K562 (cell line): ENCODE measurements at regions not wholly inside any gene's neighbourhood (a gene's known extent, or its start where the extent isn't known, plus 50 kb on each side); places are given as distances from the start of the nearest gene placed in this dataset.
A peak's percentile ranks its signal among the peaks of the same experiment; 100 is the strongest.

ENCODE experiments used
- ATAC-seq: fragments of 200-7000 bp; cut with Tn5 transposase; 3 replicates; pipeline ENCODE4 v1.9.1; 2020; ENCODE audit warnings: moderate library complexity
- BruUV-seq: library from RNA; stranded (reverse); fragments of 400-500 nt; replicated peaks from 2 replicates; lab custom pipeline; 2021; lab: Mats Ljungman, UMichigan
- CTCF ChIA-PET: fragments of 300-600 bp; formaldehyde crosslinking; extraction: SDS; loops from one replicate; lab custom pipeline; 2021; ENCODE audit warnings: low intra/inter-chr PET ratio; lab: Yijun Ruan, JAX
- POLR2A ChIA-PET: fragments of 300-600, 350-650 bp; sonication (Branson Sonifier 250); formaldehyde crosslinking; extraction: SDS; loops from one replicate; lab custom pipeline; 2021; ENCODE audit warnings: antibody characterized with exemption, inconsistent platforms; lab: Yijun Ruan, JAX
- DNase-seq, 4 experiments: peaks; one replicate each; pipeline versions ENCODE4 v3.0.0 to v3.0.0-alpha.2; 2011 to 2018; ENCODE audit warnings: low spot score in 3 of 4, mixed read lengths in 3 of 4; ENCODE audit errors: extremely low read depth in 1 of 4
- FAIRE-seq: peaks from 2 replicates; lab custom pipeline; 2011; peaks lifted over from hg19 to GRCh38; lab: Jason Lieb, UNC
- H2AFZ ChIP-seq: 2 replicates; pipeline ENCODE4 v1.6.0; 2011; ENCODE audit warnings: low read depth, low read length, control low read depth, inconsistent platforms
- H3K27ac ChIP-seq: fragments of 200-600 bp; 3 replicates; pipeline ENCODE4 v1.8.0; 2011; ENCODE audit warnings: low read depth, mild to moderate bottlenecking, control low read depth, inconsistent platforms, low read length, moderate library complexity, mixed read lengths; ENCODE audit errors: extremely low read depth
- H3K27me3 ChIP-seq, 2 experiments: fragments of 300-600 bp in 1 of 2; 2 replicates in 1 of 2; 3 replicates in 1 of 2; pipeline versions ENCODE4 v1.6.0 to v1.8.0; 2011; ENCODE audit warnings: inconsistent platforms in 2 of 2, low read length in 2 of 2, mild to moderate bottlenecking in 1 of 2, mixed read lengths in 1 of 2, moderate library complexity in 1 of 2; ENCODE audit not compliant: control insufficient read depth in 2 of 2, insufficient read depth in 2 of 2
- H3K36me3 ChIP-seq: fragments of 300-600 bp; 3 replicates; pipeline ENCODE4 v1.8.0; 2011; ENCODE audit warnings: mild to moderate bottlenecking, low read length, inconsistent platforms; ENCODE audit not compliant: control insufficient read depth, insufficient read depth
- H3K4me1 ChIP-seq, 2 experiments: fragments of 200-600 bp in 1 of 2; replicated peaks in 1 of 2; 2 replicates in 1 of 2; 3 replicates in 1 of 2; pipeline versions ENCODE4 v1.5.1 to v1.8.0; 2011; ENCODE audit warnings: inconsistent platforms in 2 of 2, low read length in 2 of 2, mild to moderate bottlenecking in 1 of 2, mixed read lengths in 1 of 2, moderate library complexity in 1 of 2; ENCODE audit not compliant: control insufficient read depth in 2 of 2, insufficient read depth in 2 of 2
- H3K4me2 ChIP-seq: 2 replicates; pipeline ENCODE4 v1.6.1; 2011; ENCODE audit warnings: low read length, control low read depth, inconsistent platforms, mixed read lengths; ENCODE audit not compliant: insufficient read depth
- H3K4me3 ChIP-seq: fragments of 200-600 bp; sonication (generic), shearing (Covaris generic); 2 replicates; pipeline ENCODE4 v1.5.1; 2016; ENCODE audit warnings: control low read depth, inconsistent platforms
- H3K79me2 ChIP-seq: fragments of 200-600 bp; 3 replicates; pipeline ENCODE4 v1.8.0; 2011; ENCODE audit warnings: low read length, inconsistent platforms; ENCODE audit not compliant: control insufficient read depth, insufficient read depth
- H3K9ac ChIP-seq, 2 experiments: 2 replicates each; pipeline versions ENCODE4 v1.6.0 to v1.6.1; 2011; ENCODE audit warnings: low read depth in 2 of 2, low read length in 2 of 2, control low read depth in 1 of 2, inconsistent platforms in 1 of 2, mild to moderate bottlenecking in 1 of 2, mixed read lengths in 1 of 2; ENCODE audit not compliant: insufficient read depth in 1 of 2
- H3K9me1 ChIP-seq: one replicate; pipeline ENCODE4 v1.6.0; 2011; ENCODE audit warnings: inconsistent platforms, mild to moderate bottlenecking, low read length, moderate library complexity; ENCODE audit not compliant: control insufficient read depth, insufficient read depth
- H3K9me3 ChIP-seq: replicated peaks from 2 replicates; pipeline ENCODE4 v1.5.1; 2011; ENCODE audit warnings: low read depth, low read length, inconsistent platforms; ENCODE audit not compliant: control insufficient read depth, insufficient read depth
- H4K20me1 ChIP-seq: replicated peaks from 2 replicates; pipeline ENCODE4 v1.6.1; 2011; ENCODE audit warnings: low read length, inconsistent platforms, mixed read lengths; ENCODE audit not compliant: control insufficient read depth, insufficient read depth
- CEBPZ ChIP-seq: fragments of 150-350 bp; IDR thresholded peaks from 2 replicates; pipeline ENCODE4 v1.6.1; 2014; ENCODE audit warnings: low read depth, mild to moderate bottlenecking, low read length, borderline replicate concordance
- GTF2E2 ChIP-seq: fragments of 200-800 bp; sonication (Bioruptor generic); IDR thresholded peaks from 2 replicates; pipeline ENCODE4 v1.6.1; 2016; ENCODE audit warnings: missing genetic modification characterization, missing compliant biosample characterization
- SPI1 ChIP-seq: IDR thresholded peaks from 2 replicates; pipeline ENCODE4 v1.6.1; 2011; ENCODE audit warnings: low read depth, low read length, control low read depth, borderline replicate concordance
- XRCC4 ChIP-seq: IDR thresholded peaks from one replicate; pipeline ENCODE4 v1.6.1; 2011; ENCODE audit not compliant: insufficient read depth, insufficient read length; ENCODE audit errors: extremely low read depth
- ZNF239 ChIP-seq: fragments of 250-450 bp; sonication (Bioruptor Pico); IDR thresholded peaks from 2 replicates; pipeline ENCODE4 v1.4.0; 2020; ENCODE audit warnings: mild to moderate bottlenecking
- ZNF766 ChIP-seq: fragments of 200-800 bp; sonication (Bioruptor generic); conservative IDR thresholded peaks from 2 replicates; pipeline ENCODE4 v1.6.1; 2016; ENCODE audit warnings: missing genetic modification characterization, missing compliant biosample characterization
- WGBS: fragments of 100-300 bp; shearing (Covaris generic); methylation state at CpG from one replicate; pipeline ENCODE4 v1.1.6; 2016; ENCODE audit warnings: low coverage, mixed read lengths; ENCODE audit not compliant: insufficient coverage; ENCODE audit errors: missing lambda C conversion rate; 5-methylcytosine and 5-hydroxymethylcytosine counted together
- in situ Hi-C: fragments of 300-500 bp; cut with MboI; formaldehyde crosslinking; loops from 4 replicates; pipeline ENCODE4 v1.15.0; 2018; ENCODE audit warnings: inconsistent platforms, mixed read lengths
- intact Hi-C: fragments of 100-400 bp; cut with micrococcal nuclease; formaldehyde crosslinking; loops from 2 replicates; pipeline ENCODE4 v1.14.2; 2022
- TF ChIP-seq, protein P1 (sequence below): fragments of 250-450 bp; sonication (Bioruptor Pico); IDR thresholded peaks from 2 replicates; pipeline ENCODE4 v1.9.0; 2021; ENCODE audit warnings: mild to moderate bottlenecking, inconsistent platforms

GRCh38 chr3:127464642-127465041 lies 125.9 kb downstream of the TPRA1 start:
- no peak overlapping the region for H3K4me2 ChIP-seq
- H3K9me1 ChIP-seq: no peaks in the 10 kb centered on the region
- H3K9me3 ChIP-seq: no peaks in the 10 kb centered on the region
- no peak for DNase-seq
- H3K9ac ChIP-seq: no peak overlapping the region
- no peaks in the 10 kb centered on the region for H4K20me1 ChIP-seq
- no peaks in the 10 kb centered on the region for H3K36me3 ChIP-seq
- FAIRE-seq: no peak
- POLR2A ChIA-PET: interaction anchor here (0.6 kb wide), 1 partner anchor 968 kb away, joined by 3 read pairs; no protein-coding TSS in a partner anchor
- TF ChIP-seq XRCC4 (no peak), ZNF766 (CRISPR knock-in tag) (no peak), ZNF239 (no peak)
- TF ChIP-seq, all 486 proteins: peak for 0
- 0% methylated on average over 6 of the region's 7 CpGs for WGBS
- Histone ChIP-seq H3K79me2 (no peaks in the 10 kb centered on the region), H3K4me1 (no peaks in the 10 kb centered on the region), H3K4me3 (no peak overlapping the region), H3K27ac (no peak overlapping the region), H3K27me3 (peaks cover 0 to 5% of the 10 kb centered on the region in 2 experiments; a peak in 1 of 5 replicates), H2AFZ (no peak overlapping the region)
- intact Hi-C loops (no loop called here), in situ Hi-C loops (no loop called here)
- no peak for ATAC-seq
- CTCF ChIA-PET: no interaction called here
- no TSS peak for BruUV-seq

- Histone ChIP-seq H4K20me1 (no peaks in the 10 kb centered on the region), H3K79me2 (no peaks in the 10 kb centered on the region), H3K27me3 (peaks cover 0 to 11% of the 10 kb centered on the region in 2 experiments; a peak in 2 of 5 replicates)
- ATAC-seq: no peak
- TF ChIP-seq, protein P1, sequence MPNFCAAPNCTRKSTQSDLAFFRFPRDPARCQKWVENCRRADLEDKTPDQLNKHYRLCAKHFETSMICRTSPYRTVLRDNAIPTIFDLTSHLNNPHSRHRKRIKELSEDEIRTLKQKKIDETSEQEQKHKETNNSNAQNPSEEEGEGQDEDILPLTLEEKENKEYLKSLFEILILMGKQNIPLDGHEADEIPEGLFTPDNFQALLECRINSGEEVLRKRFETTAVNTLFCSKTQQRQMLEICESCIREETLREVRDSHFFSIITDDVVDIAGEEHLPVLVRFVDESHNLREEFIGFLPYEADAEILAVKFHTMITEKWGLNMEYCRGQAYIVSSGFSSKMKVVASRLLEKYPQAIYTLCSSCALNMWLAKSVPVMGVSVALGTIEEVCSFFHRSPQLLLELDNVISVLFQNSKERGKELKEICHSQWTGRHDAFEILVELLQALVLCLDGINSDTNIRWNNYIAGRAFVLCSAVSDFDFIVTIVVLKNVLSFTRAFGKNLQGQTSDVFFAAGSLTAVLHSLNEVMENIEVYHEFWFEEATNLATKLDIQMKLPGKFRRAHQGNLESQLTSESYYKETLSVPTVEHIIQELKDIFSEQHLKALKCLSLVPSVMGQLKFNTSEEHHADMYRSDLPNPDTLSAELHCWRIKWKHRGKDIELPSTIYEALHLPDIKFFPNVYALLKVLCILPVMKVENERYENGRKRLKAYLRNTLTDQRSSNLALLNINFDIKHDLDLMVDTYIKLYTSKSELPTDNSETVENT (CRISPR knock-in tag): no peak
- no peak for TF ChIP-seq GTF2E2
- peak; percentile 47 for TF ChIP-seq SPI1
- no peak for TF ChIP-seq CEBPZ
- TF ChIP-seq, all 486 proteins: peak for 1
- ChIA-PET CTCF (no interaction called here), POLR2A (interaction anchor here (0.8 kb wide), 1 partner anchor 40 kb away, joined by 4 read pairs; no protein-coding TSS in a partner anchor)
- H3K36me3 ChIP-seq: no peaks in the 10 kb centered on the region
- peaks cover 0 to under 1% of the 10 kb centered on the region in 2 experiments; a peak in 2 of 5 replicates for H3K4me1 ChIP-seq
- no peak overlapping the region for H3K27ac ChIP-seq
- H3K4me3 ChIP-seq: no peak overlapping the region
- no TSS peak for BruUV-seq
- in situ Hi-C loops: no loop called here
- H3K4me2 ChIP-seq: no peak overlapping the region
- H3K9me1 ChIP-seq: no peaks in the 10 kb centered on the region
- no peak for FAIRE-seq
- 0% methylated on average over 8 of the region's 8 CpGs for WGBS
- no peak overlapping the region for H3K9ac ChIP-seq
- no peak for DNase-seq
- no peak overlapping the region for H2AFZ ChIP-seq
- H3K9me3 ChIP-seq: no peaks in the 10 kb centered on the region
- intact Hi-C loops: no loop called here
These were observed 128.3 kb downstream of the TPRA1 start for GRCh38 chr3:127462111-127462655.
